HepG2 (cell line): ENCODE measurements at regions not wholly inside any gene's neighbourhood (a gene's known extent, or its start where the extent isn't known, plus 50 kb on each side); places are given as distances from the start of the nearest gene placed in this dataset.

Experiments used
- ATAC-seq: fragments of 200-7000 bp; cut with Tn5 transposase; 3 replicates; pipeline ENCODE4 v1.9.1; 2020; ENCODE audit warnings: mild to moderate bottlenecking, moderate library complexity
- BruUV-seq: library from RNA; stranded (reverse); fragments of 400-500 nt; replicated peaks from 2 replicates; lab custom pipeline; 2021; lab: Mats Ljungman, UMichigan
- CTCF ChIA-PET: fragments of 300-600 bp; formaldehyde crosslinking; extraction: SDS; loops from one replicate; lab custom pipeline; 2021; ENCODE audit warnings: low total read pairs, inconsistent platforms, low intra/inter-chr PET ratio; lab: Yijun Ruan, JAX
- POLR2A ChIA-PET: fragments of 350-600 bp; sonication (Branson Sonifier 250); formaldehyde crosslinking; loops from one replicate; lab custom pipeline; 2020; ENCODE audit warnings: antibody characterized with exemption, inconsistent platforms; lab: Yijun Ruan, JAX
- DNase-seq: peaks from one replicate; pipeline ENCODE4 v3.0.0-alpha.2; 2015; ENCODE audit warnings: low spot score
- FAIRE-seq: peaks from 3 replicates; lab custom pipeline; 2011; peaks lifted over from hg19 to GRCh38; lab: Jason Lieb, UNC
- H2AFZ ChIP-seq: one replicate; pipeline ENCODE4 v1.6.1; 2011; ENCODE audit warnings: low read length, inconsistent platforms
- H3K27ac ChIP-seq: fragments of 300-600 bp; 3 replicates; pipeline ENCODE4 v1.8.0; 2011; ENCODE audit warnings: mixed run types, mild to moderate bottlenecking, mixed read lengths, low read length, inconsistent platforms; ENCODE audit not compliant: insufficient read depth; ENCODE audit errors: extremely low read length
- H3K27me3 ChIP-seq, 2 experiments: fragments of 200-600 bp in 1 of 2; 2 replicates in 1 of 2; 3 replicates in 1 of 2; pipeline versions ENCODE4 v1.6.0 to v1.8.0; 2011; ENCODE audit warnings: low read length in 2 of 2, mild to moderate bottlenecking in 2 of 2, moderate library complexity in 2 of 2, inconsistent platforms in 1 of 2; ENCODE audit not compliant: insufficient read depth in 2 of 2, control insufficient read depth in 1 of 2
- H3K36me3 ChIP-seq, 2 experiments: fragments of 200-600 bp in 1 of 2; replicated peaks in 1 of 2; 2 replicates in 1 of 2; 3 replicates in 1 of 2; pipeline versions ENCODE4 v1.5.1 to v1.8.0; 2011; ENCODE audit warnings: low read length in 2 of 2, inconsistent platforms in 1 of 2; ENCODE audit not compliant: insufficient read depth in 2 of 2, control insufficient read depth in 1 of 2
- H3K4me1 ChIP-seq: 2 replicates; pipeline ENCODE4 v1.5.1; 2012; ENCODE audit warnings: low read length, inconsistent platforms; ENCODE audit not compliant: insufficient read depth
- H3K4me2 ChIP-seq: 2 replicates; pipeline ENCODE4 v1.6.0; 2011; ENCODE audit warnings: low read depth, low read length, inconsistent platforms
- H3K4me3 ChIP-seq, 3 experiments: fragments of 200-600 bp in 1 of 3; sonication (generic), shearing (Covaris generic) in 1 of 3; replicated peaks in 1 of 3; 2 replicates each; pipeline ENCODE4 v1.5.1; 2011 to 2016; ENCODE audit warnings: low read length in 3 of 3, inconsistent platforms in 2 of 3, low read depth in 2 of 3, mild to moderate bottlenecking in 2 of 3, control low read depth in 1 of 3, mixed read lengths in 1 of 3; ENCODE audit not compliant: insufficient read depth in 1 of 3
- H3K79me2 ChIP-seq: one replicate; pipeline ENCODE4 v1.6.1; 2011; ENCODE audit warnings: low read length, inconsistent platforms; ENCODE audit not compliant: insufficient read depth
- H3K9ac ChIP-seq: 2 replicates; pipeline ENCODE4 v1.6.0; 2011; ENCODE audit warnings: mild to moderate bottlenecking, low read depth, low read length, inconsistent platforms; ENCODE audit not compliant: insufficient read depth
- H3K9me3 ChIP-seq: 2 replicates; pipeline ENCODE4 v1.5.1; 2012; ENCODE audit warnings: mild to moderate bottlenecking, low read length
- H4K20me1 ChIP-seq: 2 replicates; pipeline ENCODE4 v1.6.0; 2011; ENCODE audit warnings: inconsistent platforms, mild to moderate bottlenecking, low read length, moderate library complexity; ENCODE audit not compliant: insufficient read depth
- ATF7 ChIP-seq, 2 experiments: fragments of 450-650 bp in 1 of 2; sonication (generic) in 1 of 2; formaldehyde crosslinking in 1 of 2; IDR thresholded peaks; 2 replicates each; pipeline versions ENCODE4 v1.4.0 to v1.6.1; 2016 to 2020; ENCODE audit warnings: antibody characterized with exemption in 1 of 2, mild to moderate bottlenecking in 1 of 2, missing genetic modification reagents in 1 of 2
- ATM ChIP-seq: fragments of 450-650 bp; IDR thresholded peaks from 2 replicates; pipeline ENCODE4 v1.7.1; 2017; ENCODE audit warnings: mild to moderate bottlenecking, borderline replicate concordance
- DMAP1 ChIP-seq: IDR thresholded peaks from 2 replicates; pipeline ENCODE4 v1.6.1; 2016
- EZH2 ChIP-seq: conservative IDR thresholded peaks from 2 replicates; pipeline ENCODE4 v1.6.1; 2012; ENCODE audit warnings: mild to moderate bottlenecking, low read depth, low read length, moderate library complexity
- NR2F2 ChIP-seq: IDR thresholded peaks from 2 replicates; pipeline ENCODE4 v1.6.1; 2012; ENCODE audit warnings: low read depth, inconsistent platforms, borderline replicate concordance
- TAF1 ChIP-seq: sonication (generic); formaldehyde crosslinking; IDR thresholded peaks from 2 replicates; pipeline ENCODE4 v1.4.0; 2020; ENCODE audit warnings: missing genetic modification reagents
- TCF7L2 ChIP-seq: IDR thresholded peaks from 2 replicates; pipeline ENCODE4 v1.6.1; 2011; ENCODE audit warnings: mild to moderate bottlenecking, low read depth, low read length, moderate library complexity
- ZNF180 ChIP-seq: sonication (generic); formaldehyde crosslinking; IDR thresholded peaks from 2 replicates; pipeline ENCODE4 v1.4.0; 2020; ENCODE audit warnings: low read depth, missing genetic modification reagents, borderline replicate concordance
- ZNF496 ChIP-seq: sonication (generic); formaldehyde crosslinking; IDR thresholded peaks from 2 replicates; pipeline ENCODE4 v1.8.1; 2023; ENCODE audit warnings: mild to moderate bottlenecking, moderate library complexity, missing genetic modification reagents; ENCODE audit not compliant: insufficient replicate concordance
- ZSCAN20 ChIP-seq: sonication (generic); formaldehyde crosslinking; IDR thresholded peaks from 2 replicates; pipeline ENCODE4 v1.4.0; 2020; ENCODE audit warnings: missing genetic modification reagents, mild to moderate bottlenecking, borderline replicate concordance
- WGBS: methylation state at CpG from one replicate; pipeline ENCODE4 v1.1.6; 2017; ENCODE audit warnings: low lambda C conversion rate; 5-methylcytosine and 5-hydroxymethylcytosine counted together
- in situ Hi-C: cut with HindIII; loops from 2 replicates; pipeline ENCODE4 v1.10.0; 2017; ENCODE audit warnings: low pct_unique_long_range_greater_than_20kb; ENCODE audit not compliant: extremely low pct_ligation_motif_present
- intact Hi-C: fragments of 100-400 bp; cut with micrococcal nuclease; formaldehyde crosslinking; loops from one replicate; pipeline ENCODE4 v1.10.0; 2022; ENCODE audit not compliant: unreplicated experiment
- TF ChIP-seq, protein P1 (sequence below): sonication (generic); formaldehyde crosslinking; IDR thresholded peaks from 2 replicates; pipeline ENCODE4 v1.8.1; 2023; ENCODE audit warnings: mild to moderate bottlenecking, missing genetic modification reagents

DNA sequence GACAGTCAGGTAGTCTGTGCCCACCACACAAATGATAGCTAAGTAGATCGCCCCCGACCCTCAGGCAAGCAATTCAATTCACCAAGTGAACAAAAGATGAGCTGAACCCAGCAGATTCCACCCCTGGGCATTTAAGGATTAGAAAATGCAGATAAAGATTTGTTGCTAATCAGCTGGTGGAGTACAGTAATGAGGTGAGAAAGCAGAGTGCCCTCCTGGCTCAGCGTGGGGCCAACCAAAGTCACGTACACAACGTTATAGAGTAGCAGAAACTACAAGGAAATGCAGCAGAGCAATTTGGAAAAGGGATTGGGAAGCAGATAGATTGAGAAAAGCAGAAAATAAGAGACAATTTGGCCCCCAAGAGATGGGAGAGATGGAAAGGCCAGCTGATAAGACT is 91.2 kb downstream of the SOX9 start (continued):
- TF ChIP-seq ZSCAN20 (CRISPR knock-in tag) = no peak
- TF ChIP-seq, protein P1, sequence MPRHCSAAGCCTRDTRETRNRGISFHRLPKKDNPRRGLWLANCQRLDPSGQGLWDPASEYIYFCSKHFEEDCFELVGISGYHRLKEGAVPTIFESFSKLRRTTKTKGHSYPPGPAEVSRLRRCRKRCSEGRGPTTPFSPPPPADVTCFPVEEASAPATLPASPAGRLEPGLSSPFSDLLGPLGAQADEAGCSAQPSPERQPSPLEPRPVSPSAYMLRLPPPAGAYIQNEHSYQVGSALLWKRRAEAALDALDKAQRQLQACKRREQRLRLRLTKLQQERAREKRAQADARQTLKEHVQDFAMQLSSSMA (CRISPR knock-in tag) = no peak
- TF ChIP-seq ZNF496 (CRISPR knock-in tag) = no peak
- TF ChIP-seq TCF7L2 = no peak
- no peak for TF ChIP-seq TAF1 (CRISPR knock-in tag)
- TF ChIP-seq NR2F2 = no peak
- TF ChIP-seq DMAP1 (CRISPR knock-in tag) = no peak
- no peak for TF ChIP-seq ZNF180 (CRISPR knock-in tag)

DNA sequence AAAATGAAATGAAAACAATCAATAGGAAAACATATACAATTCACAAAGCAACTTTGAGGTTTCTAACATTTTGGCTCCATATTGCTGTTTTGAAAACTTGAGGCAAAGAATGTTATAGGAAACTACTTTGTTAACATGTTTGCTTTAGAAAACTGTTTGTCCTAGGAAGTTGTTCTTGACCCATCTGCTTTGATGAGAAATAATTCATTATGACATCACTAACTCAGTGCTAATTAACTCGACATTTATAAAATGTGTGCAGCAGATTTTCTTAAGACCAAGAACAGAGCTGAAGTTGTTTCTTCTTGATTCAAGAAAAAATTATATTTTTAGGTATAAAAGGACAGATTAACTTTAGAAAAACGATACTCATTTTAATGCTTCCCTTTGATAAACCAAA is 94.7 kb downstream of the SOX9 start:
- in situ Hi-C loops (no loop called here), intact Hi-C loops (no loop called here)
- FAIRE-seq (no peak), ATAC-seq (no peak), DNase-seq (no peak)
- H3K4me3 ChIP-seq = no peak overlapping the region
- ChIA-PET CTCF (no interaction called here), POLR2A (no interaction called here)
- no peaks in the 10 kb centered on the region for H3K4me1 ChIP-seq
- TF ChIP-seq ATM (no peak), ATF7 (IDR thresholded peaks at IDR 0.05) (peak; percentile 58), ATF7 (CRISPR knock-in tag; IDR thresholded peaks at IDR 0.05) (no peak), EZH2 (no peak)
- H3K27ac ChIP-seq = no peak overlapping the region
- no peaks in the 10 kb centered on the region for H3K36me3 ChIP-seq
- 2% methylated on average over 2 of the region's 2 CpGs for whole genome bisulfite sequencing
- no peaks in the 10 kb centered on the region for H4K20me1 ChIP-seq
- H3K79me2 ChIP-seq = no peaks in the 10 kb centered on the region
- BruUV-seq = no TSS peak
- no peak overlapping the region for H3K4me2 ChIP-seq
- peaks cover 0 to 19% of the 10 kb centered on the region in 2 experiments; a peak in 1 of 5 replicates for H3K27me3 ChIP-seq
- no peak overlapping the region for H2AFZ ChIP-seq
- H3K9ac ChIP-seq = no peak overlapping the region
- H3K9me3 ChIP-seq = no peaks in the 10 kb centered on the region
